ENCODE measurements at regions not wholly inside any gene's neighbourhood (a gene's known extent, or its start where the extent isn't known, plus 50 kb on each side); places are given as distances from the start of the nearest gene placed in this dataset.
A peak's percentile ranks its signal among the peaks of the same experiment; 100 is the strongest.

DNA sequence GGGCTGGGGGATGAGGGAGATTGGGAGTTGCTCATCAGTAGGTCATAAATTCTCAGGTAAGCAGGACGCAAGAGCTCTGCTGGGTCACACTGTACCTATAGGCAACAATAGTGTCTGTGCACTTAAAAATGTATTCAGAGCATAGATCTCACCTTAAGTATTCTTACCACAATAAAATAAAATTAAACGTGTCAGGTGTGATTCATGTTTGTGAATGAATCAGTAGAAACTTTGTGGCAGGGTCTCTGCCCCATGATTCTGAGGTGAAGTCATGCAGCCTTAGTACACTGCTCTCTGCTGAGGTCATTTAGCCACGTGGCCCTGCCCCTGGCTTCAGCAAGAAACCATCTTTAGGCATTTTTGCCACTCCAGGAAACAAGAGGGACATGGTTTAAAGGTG lies 253.8 kb downstream of the FBXO15 start:
- H3K4me3 ChIP-seq (ENCODE audit: low read depth, low read length) = no peak overlapping the region
- TF ChIP-seq, protein P1, sequence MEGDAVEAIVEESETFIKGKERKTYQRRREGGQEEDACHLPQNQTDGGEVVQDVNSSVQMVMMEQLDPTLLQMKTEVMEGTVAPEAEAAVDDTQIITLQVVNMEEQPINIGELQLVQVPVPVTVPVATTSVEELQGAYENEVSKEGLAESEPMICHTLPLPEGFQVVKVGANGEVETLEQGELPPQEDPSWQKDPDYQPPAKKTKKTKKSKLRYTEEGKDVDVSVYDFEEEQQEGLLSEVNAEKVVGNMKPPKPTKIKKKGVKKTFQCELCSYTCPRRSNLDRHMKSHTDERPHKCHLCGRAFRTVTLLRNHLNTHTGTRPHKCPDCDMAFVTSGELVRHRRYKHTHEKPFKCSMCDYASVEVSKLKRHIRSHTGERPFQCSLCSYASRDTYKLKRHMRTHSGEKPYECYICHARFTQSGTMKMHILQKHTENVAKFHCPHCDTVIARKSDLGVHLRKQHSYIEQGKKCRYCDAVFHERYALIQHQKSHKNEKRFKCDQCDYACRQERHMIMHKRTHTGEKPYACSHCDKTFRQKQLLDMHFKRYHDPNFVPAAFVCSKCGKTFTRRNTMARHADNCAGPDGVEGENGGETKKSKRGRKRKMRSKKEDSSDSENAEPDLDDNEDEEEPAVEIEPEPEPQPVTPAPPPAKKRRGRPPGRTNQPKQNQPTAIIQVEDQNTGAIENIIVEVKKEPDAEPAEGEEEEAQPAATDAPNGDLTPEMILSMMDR (IDR thresholded peaks at IDR 0.05; ENCODE audit: low read depth, low read length) = no peak

DNA sequence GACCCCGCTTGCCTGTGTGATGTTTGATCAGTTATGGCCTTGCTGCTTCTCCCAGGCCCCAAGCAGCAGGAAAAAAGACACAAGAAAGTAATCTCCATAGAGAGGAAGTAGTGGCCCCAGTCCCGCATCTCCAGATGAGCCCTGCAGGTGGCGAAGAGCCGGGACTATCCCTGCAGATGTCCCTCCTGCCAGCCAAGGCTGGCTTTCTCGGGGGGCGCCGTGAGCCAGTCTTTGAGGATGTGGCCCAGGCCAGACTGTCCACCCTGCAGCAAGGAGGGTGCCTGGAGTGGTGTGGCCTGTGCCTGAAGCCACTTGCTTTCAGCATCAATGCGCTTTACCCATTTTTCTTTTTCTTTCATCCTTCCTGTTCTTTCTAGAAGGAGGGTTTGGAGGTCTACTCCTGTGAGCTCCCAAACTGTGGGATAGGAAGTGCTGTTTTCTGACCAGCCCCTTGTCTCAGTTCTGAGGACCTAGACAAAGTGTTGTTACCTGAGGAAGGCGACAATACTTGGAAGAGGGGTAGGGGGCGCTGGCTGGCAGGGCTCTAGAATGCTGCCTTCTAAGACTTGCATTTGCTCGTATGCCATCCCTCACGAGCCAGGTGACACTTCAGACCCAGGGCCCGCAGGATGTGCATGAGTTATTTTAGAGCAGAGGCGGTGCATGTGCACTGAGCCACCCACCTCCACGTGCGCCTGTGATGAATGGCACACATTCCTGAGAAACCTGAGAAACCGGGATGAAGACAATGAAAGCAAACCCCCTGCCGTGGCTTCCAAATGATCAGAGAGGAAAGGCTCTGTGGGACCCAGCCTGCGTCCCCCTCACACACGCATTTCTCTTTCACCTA lies 255.8 kb downstream of the FBXO15 start:
- TF ChIP-seq, protein P1 (IDR thresholded peaks at IDR 0.05; ENCODE audit: low read depth, low read length) = 0 out of 2 replicates have a peak, but pooled peaks have one; percentile 5
- H3K4me3 ChIP-seq (ENCODE audit: low read depth, low read length) = no peak overlapping the region

DNA sequence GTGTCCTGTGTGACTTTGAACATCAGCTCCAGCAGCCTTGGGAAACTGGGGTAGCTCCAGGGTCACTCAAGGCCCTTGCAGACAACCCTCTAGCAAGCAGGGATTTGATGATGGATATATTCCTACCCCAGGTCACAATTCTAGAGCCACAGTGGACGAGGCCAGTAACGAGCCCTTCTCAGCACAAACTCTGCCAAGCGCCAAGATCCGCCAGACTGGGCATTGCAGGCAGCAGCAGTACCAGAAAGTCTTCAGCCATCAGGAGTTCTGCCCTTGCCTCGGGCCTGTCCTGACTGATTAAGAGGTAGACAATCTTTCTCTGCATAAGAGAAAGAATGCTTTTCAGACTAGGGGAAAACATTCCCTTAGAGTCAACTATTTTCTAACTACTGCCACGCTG lies 259.1 kb downstream of the FBXO15 start:
- H3K4me3 ChIP-seq (ENCODE audit: low read depth, low read length) = no peak overlapping the region
- TF ChIP-seq, protein P1 (IDR thresholded peaks at IDR 0.05; ENCODE audit: low read depth, low read length) = no peak

DNA sequence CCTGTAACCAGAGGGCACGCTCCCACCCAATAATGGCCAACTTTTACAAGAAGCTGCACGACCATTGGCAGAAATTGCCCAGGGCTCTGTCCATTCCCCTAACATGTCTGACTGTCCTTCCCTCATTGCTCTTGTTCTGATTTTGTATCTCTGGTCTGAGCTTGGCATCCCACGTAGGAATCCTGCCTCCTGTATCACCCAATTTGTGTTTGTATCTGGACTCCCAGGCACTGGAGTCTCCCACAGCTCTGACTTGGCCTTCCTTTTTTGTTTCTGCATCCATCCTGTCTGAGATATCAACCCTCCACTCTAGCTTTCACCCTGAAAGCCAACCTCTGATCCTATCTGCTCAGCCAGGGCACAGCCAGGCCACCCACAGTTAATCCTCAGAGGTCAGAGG lies 259.8 kb downstream of the FBXO15 start:
- TF ChIP-seq, protein P1 (IDR thresholded peaks at IDR 0.05; ENCODE audit: low read depth, low read length) = no peak
- no peak overlapping the region for H3K4me3 ChIP-seq (ENCODE audit: low read depth, low read length)

DNA sequence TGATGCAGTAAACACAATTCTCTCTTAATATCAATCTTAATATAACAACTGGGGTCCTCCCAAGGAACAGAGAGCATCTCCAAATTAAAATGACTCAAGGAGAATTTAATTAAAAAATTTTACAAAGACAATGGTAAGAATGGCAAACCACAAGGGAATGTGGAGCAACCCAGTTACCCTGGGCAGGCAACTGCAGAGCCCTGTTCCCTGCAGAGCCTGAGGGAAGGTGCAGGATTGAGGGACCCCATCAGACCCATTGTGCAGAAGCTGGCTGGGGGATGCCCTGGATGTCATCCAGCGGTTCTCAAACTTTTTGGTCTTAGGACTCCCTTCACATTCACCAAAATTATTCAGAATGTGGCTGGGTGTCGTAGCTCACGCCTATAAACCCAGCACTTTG lies 262.8 kb downstream of the FBXO15 start:
- H3K4me3 ChIP-seq (ENCODE audit: low read depth, low read length) = no peak overlapping the region
- TF ChIP-seq, protein P1 (IDR thresholded peaks at IDR 0.05; ENCODE audit: low read depth, low read length) = no peak

DNA sequence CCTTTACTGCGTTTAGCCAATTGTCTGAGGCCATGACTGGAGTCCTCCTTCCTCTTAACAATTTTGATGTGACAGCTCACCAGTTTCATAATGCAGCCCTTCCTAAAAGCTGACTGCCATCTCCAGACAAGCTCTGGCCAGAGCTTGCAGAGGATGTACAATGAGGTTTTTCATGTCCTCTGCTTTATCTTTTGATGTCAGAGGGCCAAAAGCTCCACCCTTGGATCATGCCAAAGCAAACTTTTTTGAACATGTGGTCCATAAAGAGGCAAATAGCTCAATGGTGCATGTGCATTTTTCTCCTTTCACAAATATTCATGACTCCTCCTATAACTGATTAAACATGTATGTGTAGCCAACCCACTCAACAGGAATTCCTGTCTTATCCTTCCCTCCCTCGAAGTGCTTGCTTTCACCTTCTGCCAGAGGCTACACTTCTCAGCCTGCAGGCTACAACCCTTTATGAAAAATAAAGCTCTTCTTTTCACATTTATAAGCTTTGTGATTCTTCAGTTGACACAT lies 266.2 kb downstream of the FBXO15 start:
- TF ChIP-seq, protein P1 (IDR thresholded peaks at IDR 0.05; ENCODE audit: low read depth, low read length) = no peak
- H3K4me3 ChIP-seq (ENCODE audit: low read depth, low read length) = no peak overlapping the region

DNA sequence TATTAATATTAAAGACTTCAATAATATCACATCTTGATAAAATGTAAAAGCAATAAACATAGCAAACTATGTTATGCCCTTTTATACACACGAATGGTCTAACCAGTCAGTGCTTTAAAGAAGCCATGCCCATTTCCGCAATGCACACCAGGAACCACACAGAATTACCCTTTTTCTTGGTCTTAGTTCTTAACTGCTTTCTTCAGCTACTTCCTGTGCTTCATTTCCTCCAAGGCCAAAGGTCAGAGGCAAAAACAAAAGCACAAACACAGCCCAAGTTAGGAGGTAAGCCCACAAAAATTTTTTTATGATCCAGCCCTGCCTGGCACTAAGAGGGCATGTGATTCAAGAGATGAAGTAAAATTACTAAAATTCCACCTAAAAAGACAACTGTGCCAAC lies 267.2 kb downstream of the FBXO15 start:
- TF ChIP-seq, protein P1 (IDR thresholded peaks at IDR 0.05; ENCODE audit: low read depth, low read length) = no peak

More for the DNA sequence above, 267.2 kb downstream of the FBXO15 start:
- no peak overlapping the region for H3K4me3 ChIP-seq (ENCODE audit: low read depth, low read length)

Measured in WI38 (cell line).